DOHH2 (cell line): ENCODE measurements at regions not wholly inside any gene's neighbourhood (a gene's known extent, or its start where the extent isn't known, plus 50 kb on each side); places are given as distances from the start of the nearest gene placed in this dataset.

Source experiments
- H3F3A ChIP-seq: fragments of 200-600 bp; sonication (generic), shearing (Covaris generic); 2 replicates; pipeline ENCODE4 v1.6.0; 2016; ENCODE audit warnings: antibody characterized with exemption, mild to moderate bottlenecking; ENCODE audit not compliant: control insufficient read depth, insufficient read depth
- H3K27ac ChIP-seq: fragments of 200-600 bp; sonication (generic); 2 replicates; pipeline ENCODE4 v1.5.1; 2014; ENCODE audit warnings: low read depth, mild to moderate bottlenecking, low read length, moderate library complexity
- H3K27me3 ChIP-seq: fragments of 200-600 bp; sonication (generic); 2 replicates; pipeline ENCODE4 v1.6.1; 2014; ENCODE audit warnings: mild to moderate bottlenecking, low read length, mixed read lengths; ENCODE audit not compliant: control insufficient read depth
- H3K36me3 ChIP-seq: fragments of 200-600 bp; sonication (generic); 2 replicates; pipeline ENCODE4 v1.6.1; 2014; ENCODE audit warnings: mild to moderate bottlenecking, low read length, moderate library complexity, mixed read lengths; ENCODE audit not compliant: control insufficient read depth
- H3K4me1 ChIP-seq: fragments of 200-600 bp; sonication (generic); 2 replicates; pipeline ENCODE4 v1.6.1; 2014; ENCODE audit warnings: mild to moderate bottlenecking, low read length, mixed read lengths; ENCODE audit not compliant: control insufficient read depth
- H3K4me2 ChIP-seq: fragments of 200-600 bp; sonication (generic); 2 replicates; pipeline ENCODE4 v1.6.0; 2014; ENCODE audit warnings: mild to moderate bottlenecking, low read length, moderate library complexity
- H3K4me3 ChIP-seq: fragments of 200-600 bp; sonication (generic); 2 replicates; pipeline ENCODE4 v1.5.1; 2014; ENCODE audit warnings: mild to moderate bottlenecking, low read length, mixed read lengths
- H3K79me2 ChIP-seq: fragments of 200-600 bp; sonication (generic); 2 replicates; pipeline ENCODE4 v1.6.1; 2014; ENCODE audit warnings: mild to moderate bottlenecking, low read length, mixed read lengths; ENCODE audit not compliant: control insufficient read depth
- H3K9me2 ChIP-seq: fragments of 200-600 bp; sonication (generic); replicated peaks from 2 replicates; pipeline ENCODE4 v1.6.1; 2014; ENCODE audit warnings: mild to moderate bottlenecking, low read length, mixed read lengths; ENCODE audit not compliant: control insufficient read depth
- H3K9me3 ChIP-seq: fragments of 200-600 bp; sonication (generic); 2 replicates; pipeline ENCODE4 v1.6.1; 2014; ENCODE audit warnings: antibody characterized with exemption, low read length, mixed read lengths; ENCODE audit not compliant: control insufficient read depth, insufficient read depth
- H4K20me1 ChIP-seq: fragments of 200-600 bp; sonication (generic); 2 replicates; pipeline ENCODE4 v1.6.0; 2014; ENCODE audit warnings: low read depth, mild to moderate bottlenecking, antibody characterized with exemption, low read length, moderate library complexity; ENCODE audit not compliant: control insufficient read depth, insufficient read depth
- EZH2phosphoT487 ChIP-seq: fragments of 200-600 bp; sonication (generic); IDR thresholded peaks from 2 replicates; pipeline ENCODE4 v1.6.1; 2017; ENCODE audit warnings: borderline replicate concordance, mild to moderate bottlenecking, antibody characterized with exemption, low read length, moderate library complexity, mixed read lengths
- TF ChIP-seq, protein P1 (sequence below): fragments of 200-600 bp; sonication (generic); IDR thresholded peaks from one replicate; pipeline ENCODE4 v1.5.1; 2014; ENCODE audit warnings: antibody characterized with exemption, mild to moderate bottlenecking, low read depth, low read length; ENCODE audit not compliant: poor library complexity, severe bottlenecking

DNA sequence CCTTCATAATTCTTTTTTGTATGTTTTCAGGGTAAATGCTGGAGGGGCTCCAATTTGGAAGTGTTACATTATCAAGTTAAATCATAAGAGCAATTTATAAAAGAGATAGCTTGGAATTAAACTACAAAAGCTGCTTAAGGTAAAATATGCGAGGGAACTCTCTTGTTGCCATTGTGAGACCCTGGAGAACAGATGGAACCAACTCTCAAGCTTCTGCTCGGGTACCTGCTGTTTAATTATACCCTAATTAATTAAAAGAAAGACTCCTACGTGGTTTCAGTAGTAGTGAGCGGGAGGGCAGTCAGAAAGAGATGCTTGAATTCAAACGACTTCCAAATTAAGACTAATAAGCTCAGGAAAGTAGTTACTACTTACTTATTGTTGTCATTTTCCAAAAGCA is 313.1 kb upstream of the TACR3 start:
- Histone ChIP-seq H3K4me1 (no peaks in the 10 kb centered on the region), H4K20me1 (no peaks in the 10 kb centered on the region), H3K9me3 (no peaks in the 10 kb centered on the region), H3K79me2 (no peaks in the 10 kb centered on the region), H3K27me3 (no peaks in the 10 kb centered on the region), H3K4me3 (no peak overlapping the region), H3F3A (no peaks in the 10 kb centered on the region), H3K9me2 (no peaks in the 10 kb centered on the region), H3K36me3 (no peaks in the 10 kb centered on the region), H3K4me2 (no peak overlapping the region), H3K27ac (no peak overlapping the region)
- no peak for TF ChIP-seq EZH2phosphoT487
- TF ChIP-seq, protein P1, sequence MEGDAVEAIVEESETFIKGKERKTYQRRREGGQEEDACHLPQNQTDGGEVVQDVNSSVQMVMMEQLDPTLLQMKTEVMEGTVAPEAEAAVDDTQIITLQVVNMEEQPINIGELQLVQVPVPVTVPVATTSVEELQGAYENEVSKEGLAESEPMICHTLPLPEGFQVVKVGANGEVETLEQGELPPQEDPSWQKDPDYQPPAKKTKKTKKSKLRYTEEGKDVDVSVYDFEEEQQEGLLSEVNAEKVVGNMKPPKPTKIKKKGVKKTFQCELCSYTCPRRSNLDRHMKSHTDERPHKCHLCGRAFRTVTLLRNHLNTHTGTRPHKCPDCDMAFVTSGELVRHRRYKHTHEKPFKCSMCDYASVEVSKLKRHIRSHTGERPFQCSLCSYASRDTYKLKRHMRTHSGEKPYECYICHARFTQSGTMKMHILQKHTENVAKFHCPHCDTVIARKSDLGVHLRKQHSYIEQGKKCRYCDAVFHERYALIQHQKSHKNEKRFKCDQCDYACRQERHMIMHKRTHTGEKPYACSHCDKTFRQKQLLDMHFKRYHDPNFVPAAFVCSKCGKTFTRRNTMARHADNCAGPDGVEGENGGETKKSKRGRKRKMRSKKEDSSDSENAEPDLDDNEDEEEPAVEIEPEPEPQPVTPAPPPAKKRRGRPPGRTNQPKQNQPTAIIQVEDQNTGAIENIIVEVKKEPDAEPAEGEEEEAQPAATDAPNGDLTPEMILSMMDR, result no peak

DNA sequence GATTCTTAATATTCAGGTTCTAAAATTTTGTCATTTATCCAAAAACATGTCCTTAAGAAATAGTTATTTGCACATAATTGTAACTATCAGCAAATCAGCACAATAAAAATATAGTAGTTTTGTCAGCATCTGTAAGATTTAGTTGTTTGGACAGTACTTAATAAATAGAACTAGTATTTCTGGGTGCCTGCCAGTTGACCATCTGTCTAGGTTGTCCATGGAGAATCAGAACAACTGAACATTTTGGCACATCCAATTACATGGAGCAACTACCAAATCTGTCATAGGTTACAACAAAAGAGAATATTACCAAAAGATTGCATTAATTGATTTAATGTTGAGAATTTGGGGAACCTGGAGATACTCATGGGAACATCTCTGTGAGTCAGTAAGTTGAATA is 305.5 kb upstream of the TACR3 start:
- Histone ChIP-seq H3K9me3 (no peaks in the 10 kb centered on the region), H3K36me3 (no peaks in the 10 kb centered on the region), H3K27me3 (no peaks in the 10 kb centered on the region), H3K9me2 (no peaks in the 10 kb centered on the region), H3K79me2 (no peaks in the 10 kb centered on the region), H3K4me2 (no peak overlapping the region), H3K27ac (no peak overlapping the region), H4K20me1 (no peaks in the 10 kb centered on the region), H3K4me3 (no peak overlapping the region), H3K4me1 (no peaks in the 10 kb centered on the region), H3F3A (no peaks in the 10 kb centered on the region)
- TF ChIP-seq, protein P1, result no peak
- no peak for TF ChIP-seq EZH2phosphoT487

DNA sequence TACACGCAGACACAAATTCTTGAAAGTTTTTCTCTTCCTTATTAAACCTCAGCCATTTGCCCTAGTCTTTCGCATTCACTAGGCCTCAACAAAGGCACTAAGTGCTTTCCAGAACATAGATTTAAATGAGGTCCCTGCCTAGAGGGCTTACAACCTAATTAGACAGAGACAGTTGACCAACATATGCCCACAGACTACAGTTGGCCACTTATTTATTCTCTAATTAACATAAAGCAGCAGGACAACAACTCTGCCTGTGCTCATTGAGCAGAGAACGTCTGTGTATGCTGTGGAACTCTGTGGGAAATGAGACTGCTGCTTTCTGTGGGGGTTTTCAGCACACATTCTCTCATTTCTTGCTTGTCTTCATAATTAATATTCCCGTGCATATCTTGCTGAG is 303.0 kb upstream of the TACR3 start:
- no peaks in the 10 kb centered on the region for H3K9me3 ChIP-seq
- H4K20me1 ChIP-seq, result no peaks in the 10 kb centered on the region
- H3K4me1 ChIP-seq, result no peaks in the 10 kb centered on the region
- no peaks in the 10 kb centered on the region for H3F3A ChIP-seq
- no peak for TF ChIP-seq EZH2phosphoT487
- TF ChIP-seq, protein P1, result no peak
- no peaks in the 10 kb centered on the region for H3K27me3 ChIP-seq
- no peak overlapping the region for H3K4me3 ChIP-seq
- H3K9me2 ChIP-seq, result no peaks in the 10 kb centered on the region
- H3K27ac ChIP-seq, result no peak overlapping the region
- no peaks in the 10 kb centered on the region for H3K79me2 ChIP-seq
- H3K4me2 ChIP-seq, result no peak overlapping the region
- H3K36me3 ChIP-seq, result no peaks in the 10 kb centered on the region

DNA sequence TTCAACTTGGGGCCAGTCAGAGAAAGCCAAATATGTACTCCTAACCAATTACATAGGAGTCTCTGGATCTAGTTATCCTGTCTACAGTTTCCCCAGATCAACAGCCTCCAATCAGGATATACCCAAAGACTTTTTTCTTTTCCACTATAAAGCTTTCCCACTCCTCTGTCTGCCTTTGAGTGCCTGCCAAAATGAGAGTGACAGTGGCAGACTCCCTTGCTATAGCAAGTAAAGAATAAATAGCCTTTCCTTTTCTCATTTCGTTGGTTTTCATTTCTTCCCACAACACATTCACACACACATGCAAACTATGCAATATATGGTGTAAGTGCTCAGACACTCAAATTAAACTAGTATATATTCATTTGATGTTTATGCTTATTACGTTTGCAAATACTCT is 302.4 kb upstream of the TACR3 start:
- no peaks in the 10 kb centered on the region for H3K9me3 ChIP-seq
- no peaks in the 10 kb centered on the region for H3K79me2 ChIP-seq
- H3K4me3 ChIP-seq, result no peak overlapping the region

More for the DNA sequence above, 302.4 kb upstream of the TACR3 start:
- H4K20me1 ChIP-seq, result no peaks in the 10 kb centered on the region
- no peaks in the 10 kb centered on the region for H3K36me3 ChIP-seq
- no peaks in the 10 kb centered on the region for H3K4me1 ChIP-seq
- H3K9me2 ChIP-seq, result no peaks in the 10 kb centered on the region
- H3K27me3 ChIP-seq, result no peaks in the 10 kb centered on the region
- TF ChIP-seq, protein P1, result no peak
- no peak for TF ChIP-seq EZH2phosphoT487
- no peak overlapping the region for H3K4me2 ChIP-seq
- no peaks in the 10 kb centered on the region for H3F3A ChIP-seq
- no peak overlapping the region for H3K27ac ChIP-seq
